Spinal cord (tissue), 9 donors: ENCODE measurements at regions not wholly inside any gene's neighbourhood (a gene's known extent, or its start where the extent isn't known, plus 50 kb on each side); places are given as distances from the start of the nearest gene placed in this dataset.

Experiments
- DNase-seq, 6 donors: peaks; one replicate each; pipeline versions ENCODE4 v3.0.0 to v3.0.0-alpha.2; 2013 to 2015; ENCODE audit warnings: low spot score in 6 of 6, low read depth in 4 of 6
- H3K27ac ChIP-seq: one replicate; pipeline ENCODE4 v1.5.1; 2013; ENCODE audit warnings: low read depth, low read length, control low read depth
- H3K27me3 ChIP-seq: one replicate; pipeline ENCODE4 v1.6.1; 2013; ENCODE audit warnings: low read length; ENCODE audit not compliant: control insufficient read depth, insufficient read depth
- H3K36me3 ChIP-seq: one replicate; pipeline ENCODE4 v1.6.1; 2013; ENCODE audit warnings: low read length; ENCODE audit not compliant: control insufficient read depth, insufficient read depth
- H3K4me1 ChIP-seq: one replicate; pipeline ENCODE4 v1.6.1; 2013; ENCODE audit warnings: low read length; ENCODE audit not compliant: control insufficient read depth, insufficient read depth
- H3K4me3 ChIP-seq: one replicate; pipeline ENCODE4 v1.5.1; 2013; ENCODE audit warnings: low read depth, low read length, control low read depth
- H3K9me3 ChIP-seq: one replicate; pipeline ENCODE4 v1.6.1; 2013; ENCODE audit warnings: low read length; ENCODE audit not compliant: control insufficient read depth, insufficient read depth
- WGBS: methylation state at CpG from one replicate; pipeline ENCODE4 v1.1.5; 2013; ENCODE audit warnings: missing lambda C conversion rate; ENCODE audit not compliant: insufficient coverage; 5-methylcytosine and 5-hydroxymethylcytosine counted together
- donor health status: healthy.

DNA sequence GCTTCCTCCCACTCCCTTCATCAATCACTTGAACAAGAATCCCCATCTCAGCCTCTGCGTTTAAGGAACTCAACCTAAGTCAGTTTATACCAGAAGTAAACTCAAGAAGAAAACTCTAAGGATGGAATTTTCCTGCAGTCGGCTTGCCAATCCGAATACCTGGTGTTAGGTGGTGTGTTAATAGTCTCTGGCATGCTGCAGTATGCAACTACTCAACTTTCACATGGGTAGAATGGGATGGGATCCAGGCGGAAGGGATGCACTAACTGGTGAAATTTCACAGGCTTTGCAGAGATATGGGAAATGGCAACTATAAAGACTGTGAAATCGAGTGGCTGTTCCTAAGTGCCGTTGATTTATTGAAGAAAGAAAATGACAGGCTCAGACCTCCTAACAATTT, 560.6 kb downstream of the TLE1 start:
- no peaks in the 10 kb centered on the region for H3K36me3 ChIP-seq
- WGBS = 100% methylated on average over 2 of the region's 6 CpGs

GRCh38 chr9:81125446-81126092, 563.8 kb downstream of the TLE1 start:
- Histone ChIP-seq H3K27me3 (peaks cover 3% of the 10 kb centered on the region), H3K4me1 (no peaks in the 10 kb centered on the region), H3K27ac (no peak overlapping the region), H3K9me3 (no peaks in the 10 kb centered on the region), H3K36me3 (no peaks in the 10 kb centered on the region), H3K4me3 (no peak overlapping the region)
- 40% methylated on average over 3 of the region's 3 CpGs for WGBS
- DNase-seq = no peak

More for the DNA sequence above, 560.6 kb downstream of the TLE1 start:
- Histone ChIP-seq H3K27me3 (no peaks in the 10 kb centered on the region), H3K27ac (no peak overlapping the region), H3K4me1 (no peaks in the 10 kb centered on the region), H3K9me3 (no peaks in the 10 kb centered on the region), H3K4me3 (no peak overlapping the region)
- DNase-seq = no peak

GRCh38 chr9:81123526-81123925, 565.8 kb downstream of the TLE1 start:
- H3K27ac ChIP-seq = no peak overlapping the region
- WGBS = no CpG with 5 or more reads among the region's 3 CpGs
- no peak overlapping the region for H3K4me3 ChIP-seq
- no peaks in the 10 kb centered on the region for H3K36me3 ChIP-seq
- no peaks in the 10 kb centered on the region for H3K9me3 ChIP-seq
- H3K27me3 ChIP-seq = peaks cover 3% of the 10 kb centered on the region
- DNase-seq = no peak
- no peaks in the 10 kb centered on the region for H3K4me1 ChIP-seq

GRCh38 chr9:81122749-81123148, 566.6 kb downstream of the TLE1 start:
- Histone ChIP-seq H3K36me3 (no peaks in the 10 kb centered on the region), H3K27me3 (peaks cover 3% of the 10 kb centered on the region), H3K4me3 (no peak overlapping the region), H3K9me3 (no peaks in the 10 kb centered on the region), H3K4me1 (no peaks in the 10 kb centered on the region), H3K27ac (no peak overlapping the region)
- WGBS = 87% methylated on average over 2 of the region's 2 CpGs
- no peak for DNase-seq

- peaks cover 6% of the 10 kb centered on the region for H3K27me3 ChIP-seq
- no CpG with 5 or more reads among the region's 1 CpG for WGBS
- H3K36me3 ChIP-seq = no peaks in the 10 kb centered on the region
- no peak for DNase-seq
- no peak overlapping the region for H3K4me3 ChIP-seq
- H3K27ac ChIP-seq = no peak overlapping the region
- no peaks in the 10 kb centered on the region for H3K4me1 ChIP-seq
- H3K9me3 ChIP-seq = no peaks in the 10 kb centered on the region
Observed at GRCh38 chr9:81119591-81119990, 569.8 kb downstream of the TLE1 start.

DNA sequence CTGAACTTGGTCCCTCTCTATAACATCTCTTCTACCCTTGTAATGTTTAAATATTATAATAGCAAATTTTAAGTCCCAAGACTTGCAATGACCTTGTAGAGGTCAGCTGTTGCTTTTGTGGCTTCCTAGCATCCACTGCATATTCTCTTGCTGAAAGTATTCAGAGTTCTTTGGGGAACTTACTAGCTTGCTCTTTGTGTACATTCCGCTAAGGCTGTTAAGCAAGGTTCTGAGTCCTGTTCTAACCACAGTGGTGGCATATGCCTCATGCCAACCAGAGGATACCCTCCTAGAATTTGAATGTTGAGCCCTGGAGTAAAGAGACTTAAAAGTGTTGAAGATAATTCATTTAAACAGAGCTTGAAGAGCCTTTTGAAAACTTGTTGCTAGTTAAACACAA, 570.9 kb downstream of the TLE1 start:
- DNase-seq = no peak
- no peak overlapping the region for H3K27ac ChIP-seq
- H3K36me3 ChIP-seq = no peaks in the 10 kb centered on the region
- H3K4me1 ChIP-seq = no peaks in the 10 kb centered on the region
- WGBS = 100% methylated on average over 1 of the region's 1 CpG
- H3K4me3 ChIP-seq = no peak overlapping the region
- peaks cover 6% of the 10 kb centered on the region for H3K27me3 ChIP-seq
- H3K9me3 ChIP-seq = no peaks in the 10 kb centered on the region

GRCh38 chr9:81116340-81117137, 572.8 kb downstream of the TLE1 start:
- 73% methylated on average over 2 of the region's 7 CpGs for WGBS
- Histone ChIP-seq H3K27me3 (peaks cover 3% of the 10 kb centered on the region), H3K9me3 (no peaks in the 10 kb centered on the region), H3K36me3 (no peaks in the 10 kb centered on the region), H3K4me1 (no peaks in the 10 kb centered on the region), H3K4me3 (no peak overlapping the region), H3K27ac (no peak overlapping the region)
- DNase-seq = peak in 1 of 6 donors; percentile 27

- Histone ChIP-seq H3K9me3 (no peaks in the 10 kb centered on the region), H3K4me3 (no peak overlapping the region), H3K36me3 (no peaks in the 10 kb centered on the region), H3K27me3 (peaks cover 3% of the 10 kb centered on the region), H3K27ac (no peak overlapping the region), H3K4me1 (no peaks in the 10 kb centered on the region)
- DNase-seq = peak in 2 of 6 donors; percentile 24 to 37
- WGBS = 29% methylated on average over 5 of the region's 7 CpGs
Observed at GRCh38 chr9:81113453-81114124, 575.8 kb downstream of the TLE1 start.

- Histone ChIP-seq H3K27me3 (peaks cover 3% of the 10 kb centered on the region), H3K4me3 (no peak overlapping the region), H3K4me1 (no peaks in the 10 kb centered on the region), H3K27ac (no peak overlapping the region), H3K9me3 (no peaks in the 10 kb centered on the region), H3K36me3 (no peaks in the 10 kb centered on the region)
- no CpG with 5 or more reads among the region's 7 CpGs for WGBS
- DNase-seq = peak; percentile 46 to 99 (median 76)
Observed at GRCh38 chr9:81112627-81113452, 576.5 kb downstream of the TLE1 start.
